Stimulated activated CD4-positive, alpha-beta T cell treated with anti-CD3 and anti-CD28 coated beads, Interleukin-2, amount 100 ng/mL, for 48 hours (primary cell): ENCODE measurements at regions not wholly inside any gene's neighbourhood (a gene's known extent, or its start where the extent isn't known, plus 50 kb on each side); places are given as distances from the start of the nearest gene placed in this dataset.

ENCODE experiments used
- DNase-seq, 2 donors: peaks; one replicate each; pipeline ENCODE4 v3.0.0-alpha.2; 2020

GRCh38 chr3:61311044-61311443 is 59.8 kb upstream of the FHIT start:
- no peak for DNase-seq

GRCh38 chr3:61315871-61316270 is 64.6 kb upstream of the FHIT start:
- no peak for DNase-seq

GRCh38 chr3:61323094-61323493 is 71.8 kb upstream of the FHIT start:
- DNase-seq, result no peak

- no peak for DNase-seq
These were observed 80.8 kb upstream of the FHIT start for GRCh38 chr3:61331929-61332552.

GRCh38 chr3:61333192-61333961 is 82.1 kb upstream of the FHIT start:
- DNase-seq, result no peak

- DNase-seq, result no peak
These were observed 83.5 kb upstream of the FHIT start for GRCh38 chr3:61334783-61335182.

- no peak for DNase-seq
These were observed 89.7 kb upstream of the FHIT start for GRCh38 chr3:61340931-61341461.

- no peak for DNase-seq
These were observed 92.3 kb upstream of the FHIT start for GRCh38 chr3:61343543-61343942.

GRCh38 chr3:61345020-61345419 is 93.8 kb upstream of the FHIT start:
- DNase-seq, result no peak

- no peak for DNase-seq
These were observed 96.7 kb upstream of the FHIT start for GRCh38 chr3:61347981-61348380.

- no peak for DNase-seq
These were observed 98.5 kb upstream of the FHIT start for GRCh38 chr3:61349717-61350116.

GRCh38 chr3:61350782-61351309 is 99.6 kb upstream of the FHIT start:
- DNase-seq, result no peak

- DNase-seq, result no peak
These were observed 101.1 kb upstream of the FHIT start for GRCh38 chr3:61352306-61352705.

- DNase-seq, result no peak
These were observed 102.1 kb upstream of the FHIT start for GRCh38 chr3:61353382-61353781.

GRCh38 chr3:61354604-61355003 is 103.4 kb upstream of the FHIT start:
- DNase-seq, result no peak

GRCh38 chr3:61356685-61357084 is 105.4 kb upstream of the FHIT start:
- no peak for DNase-seq

- no peak for DNase-seq
These were observed 106.7 kb upstream of the FHIT start for GRCh38 chr3:61357902-61358301.

GRCh38 chr3:61358364-61358763 is 107.1 kb upstream of the FHIT start:
- no peak for DNase-seq

- DNase-seq, result no peak
These were observed 109.2 kb upstream of the FHIT start for GRCh38 chr3:61360297-61360965.

- no peak for DNase-seq
These were observed 118.4 kb upstream of the FHIT start for GRCh38 chr3:61369678-61370077.

- peak in 1 of 2 donors; percentile 5 for DNase-seq
These were observed 119.9 kb upstream of the FHIT start for GRCh38 chr3:61371123-61371522.

- no peak for DNase-seq
These were observed 121.5 kb upstream of the FHIT start for GRCh38 chr3:61372723-61373122.

GRCh38 chr3:61378311-61378710 is 127.1 kb upstream of the FHIT start:
- DNase-seq, result no peak
